ENCODE measurements at regions not wholly inside any gene's neighbourhood (a gene's known extent, or its start where the extent isn't known, plus 50 kb on each side); places are given as distances from the start of the nearest gene placed in this dataset.

DNA sequence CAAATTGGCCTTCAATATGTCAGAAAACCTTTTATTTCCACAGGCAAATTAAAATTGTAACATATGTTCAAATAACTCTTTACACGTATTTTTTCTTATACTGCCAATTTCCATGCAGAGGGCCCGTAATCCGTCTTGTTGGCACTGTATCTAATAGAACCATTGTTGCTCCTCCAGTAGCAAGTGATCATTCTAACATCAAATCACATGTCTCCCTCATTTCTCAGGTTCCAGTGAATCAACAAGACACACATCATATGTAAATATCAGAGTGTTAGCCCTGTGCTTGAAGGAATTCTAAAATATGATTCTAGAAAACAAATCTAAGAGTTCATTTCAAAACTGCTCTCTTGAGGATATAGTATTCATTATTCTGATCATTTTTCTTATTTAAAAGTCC, 834.3 kb downstream of the LRRTM4 start:
- ATAC-seq = no peak
- TF ChIP-seq CREB5 (CRISPR knock-in tag; IDR thresholded peaks at IDR 0.05; ENCODE audit: low read depth) = no peak
- TF ChIP-seq ZFP3 (CRISPR knock-in tag; IDR thresholded peaks at IDR 0.05) = no peak
- TF ChIP-seq PATZ1 (CRISPR knock-in tag; IDR thresholded peaks at IDR 0.05; ENCODE audit: borderline replicate concordance) = no peak
- TF ChIP-seq PPARA (CRISPR knock-in tag; IDR thresholded peaks at IDR 0.05; ENCODE audit: borderline replicate concordance) = no peak
- TF ChIP-seq ARNTL (CRISPR knock-in tag; IDR thresholded peaks at IDR 0.05; ENCODE audit: borderline replicate concordance, low read depth) = no peak
- no peak for TF ChIP-seq ZNF8 (CRISPR knock-in tag; IDR thresholded peaks at IDR 0.05)
- no peak for TF ChIP-seq ESRRG (CRISPR knock-in tag; IDR thresholded peaks at IDR 0.05)
- TF ChIP-seq SNAI2 (CRISPR knock-in tag; IDR thresholded peaks at IDR 0.05) = no peak
- TF ChIP-seq ZFP30 (CRISPR knock-in tag; IDR thresholded peaks at IDR 0.05) = no peak

DNA sequence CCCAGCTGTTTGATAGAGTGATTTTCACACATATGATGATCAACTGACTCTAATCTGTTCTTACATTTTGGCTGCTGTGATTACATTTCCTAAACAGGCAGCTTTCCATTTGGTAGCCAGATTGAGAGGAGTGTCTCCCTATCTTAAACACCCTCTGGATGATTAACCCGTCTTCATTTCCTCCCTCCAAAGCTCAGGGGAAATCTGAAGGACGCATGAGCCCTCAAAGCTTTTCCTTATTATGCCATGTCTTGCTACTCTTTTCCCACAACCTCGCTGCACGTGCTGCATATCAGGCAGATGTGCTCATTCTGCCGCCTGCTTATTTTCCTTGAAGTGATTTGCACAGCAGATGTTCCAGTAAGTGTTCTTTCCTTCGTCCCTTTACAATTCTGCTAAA, 837.4 kb downstream of the LRRTM4 start:
- ATAC-seq = no peak
- TF ChIP-seq TCF4 (CRISPR knock-in tag; IDR thresholded peaks at IDR 0.05; ENCODE audit: borderline replicate concordance) (no peak), BACH2 (CRISPR knock-in tag; IDR thresholded peaks at IDR 0.05; ENCODE audit: borderline replicate concordance) (no peak), CSDC2 (CRISPR knock-in tag; IDR thresholded peaks at IDR 0.05) (no peak), PPARA (CRISPR knock-in tag; IDR thresholded peaks at IDR 0.05; ENCODE audit: borderline replicate concordance) (no peak), CSRNP3 (CRISPR knock-in tag; IDR thresholded peaks at IDR 0.05) (no peak), RARB (CRISPR knock-in tag; IDR thresholded peaks at IDR 0.05) (no peak)

DNA sequence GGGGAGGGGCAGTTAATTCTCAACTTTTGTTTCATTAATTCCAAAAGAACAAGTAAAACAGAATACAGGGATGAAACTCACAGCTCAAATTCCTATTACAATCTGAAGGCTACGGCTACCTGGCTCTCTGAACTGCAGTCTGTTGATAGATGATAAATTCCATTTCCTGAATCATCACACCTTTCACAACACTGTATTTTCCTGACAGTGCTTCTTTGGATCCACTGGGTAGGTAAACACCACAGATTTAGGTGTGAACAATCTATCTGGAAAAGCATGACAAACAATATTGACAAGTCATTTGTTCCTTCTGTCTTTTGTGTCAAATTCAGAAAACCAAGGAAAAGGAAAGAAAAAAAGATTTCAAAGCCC, 843.2 kb downstream of the LRRTM4 start:
- TF ChIP-seq ZNF8 (CRISPR knock-in tag; IDR thresholded peaks at IDR 0.05) (no peak), CSRNP3 (CRISPR knock-in tag; IDR thresholded peaks at IDR 0.05) (no peak), ISL1 (CRISPR knock-in tag; IDR thresholded peaks at IDR 0.05) (no peak), BACH2 (CRISPR knock-in tag; IDR thresholded peaks at IDR 0.05; ENCODE audit: borderline replicate concordance) (no peak), ESRRG (CRISPR knock-in tag; IDR thresholded peaks at IDR 0.05) (no peak), TOX (CRISPR knock-in tag; IDR thresholded peaks at IDR 0.05; ENCODE audit: borderline replicate concordance) (no peak), OSR1 (CRISPR knock-in tag; IDR thresholded peaks at IDR 0.05) (no peak), TCF4 (CRISPR knock-in tag; IDR thresholded peaks at IDR 0.05; ENCODE audit: borderline replicate concordance) (no peak), PATZ1 (CRISPR knock-in tag; IDR thresholded peaks at IDR 0.05; ENCODE audit: borderline replicate concordance) (no peak), ZFP3 (CRISPR knock-in tag; IDR thresholded peaks at IDR 0.05) (no peak), ARNTL (CRISPR knock-in tag; IDR thresholded peaks at IDR 0.05; ENCODE audit: borderline replicate concordance, low read depth) (no peak), SNAI2 (CRISPR knock-in tag; IDR thresholded peaks at IDR 0.05) (no peak)
- TF ChIP-seq, protein P1, sequence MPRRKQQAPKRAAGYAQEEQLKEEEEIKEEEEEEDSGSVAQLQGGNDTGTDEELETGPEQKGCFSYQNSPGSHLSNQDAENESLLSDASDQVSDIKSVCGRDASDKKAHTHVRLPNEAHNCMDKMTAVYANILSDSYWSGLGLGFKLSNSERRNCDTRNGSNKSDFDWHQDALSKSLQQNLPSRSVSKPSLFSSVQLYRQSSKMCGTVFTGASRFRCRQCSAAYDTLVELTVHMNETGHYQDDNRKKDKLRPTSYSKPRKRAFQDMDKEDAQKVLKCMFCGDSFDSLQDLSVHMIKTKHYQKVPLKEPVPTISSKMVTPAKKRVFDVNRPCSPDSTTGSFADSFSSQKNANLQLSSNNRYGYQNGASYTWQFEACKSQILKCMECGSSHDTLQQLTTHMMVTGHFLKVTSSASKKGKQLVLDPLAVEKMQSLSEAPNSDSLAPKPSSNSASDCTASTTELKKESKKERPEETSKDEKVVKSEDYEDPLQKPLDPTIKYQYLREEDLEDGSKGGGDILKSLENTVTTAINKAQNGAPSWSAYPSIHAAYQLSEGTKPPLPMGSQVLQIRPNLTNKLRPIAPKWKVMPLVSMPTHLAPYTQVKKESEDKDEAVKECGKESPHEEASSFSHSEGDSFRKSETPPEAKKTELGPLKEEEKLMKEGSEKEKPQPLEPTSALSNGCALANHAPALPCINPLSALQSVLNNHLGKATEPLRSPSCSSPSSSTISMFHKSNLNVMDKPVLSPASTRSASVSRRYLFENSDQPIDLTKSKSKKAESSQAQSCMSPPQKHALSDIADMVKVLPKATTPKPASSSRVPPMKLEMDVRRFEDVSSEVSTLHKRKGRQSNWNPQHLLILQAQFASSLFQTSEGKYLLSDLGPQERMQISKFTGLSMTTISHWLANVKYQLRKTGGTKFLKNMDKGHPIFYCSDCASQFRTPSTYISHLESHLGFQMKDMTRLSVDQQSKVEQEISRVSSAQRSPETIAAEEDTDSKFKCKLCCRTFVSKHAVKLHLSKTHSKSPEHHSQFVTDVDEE (CRISPR knock-in tag; IDR thresholded peaks at IDR 0.05) = no peak
- TF ChIP-seq, protein P2, sequence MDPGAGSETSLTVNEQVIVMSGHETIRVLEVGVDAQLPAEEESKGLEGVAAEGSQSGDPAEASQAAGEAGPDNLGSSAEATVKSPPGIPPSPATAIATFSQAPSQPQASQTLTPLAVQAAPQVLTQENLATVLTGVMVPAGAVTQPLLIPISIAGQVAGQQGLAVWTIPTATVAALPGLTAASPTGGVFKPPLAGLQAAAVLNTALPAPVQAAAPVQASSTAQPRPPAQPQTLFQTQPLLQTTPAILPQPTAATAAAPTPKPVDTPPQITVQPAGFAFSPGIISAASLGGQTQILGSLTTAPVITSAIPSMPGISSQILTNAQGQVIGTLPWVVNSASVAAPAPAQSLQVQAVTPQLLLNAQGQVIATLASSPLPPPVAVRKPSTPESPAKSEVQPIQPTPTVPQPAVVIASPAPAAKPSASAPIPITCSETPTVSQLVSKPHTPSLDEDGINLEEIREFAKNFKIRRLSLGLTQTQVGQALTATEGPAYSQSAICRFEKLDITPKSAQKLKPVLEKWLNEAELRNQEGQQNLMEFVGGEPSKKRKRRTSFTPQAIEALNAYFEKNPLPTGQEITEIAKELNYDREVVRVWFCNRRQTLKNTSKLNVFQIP (CRISPR knock-in tag; IDR thresholded peaks at IDR 0.05; ENCODE audit: borderline replicate concordance, low read depth) = no peak
- no peak for ATAC-seq

All from SK-N-SH treated with all-trans-retinoic acid at 6 μM for 48 hours (cell line).